GM18507 (cell line): ENCODE measurements at regions not wholly inside any gene's neighbourhood (a gene's known extent, or its start where the extent isn't known, plus 50 kb on each side); places are given as distances from the start of the nearest gene placed in this dataset.
"Not testable (repeated sequence)": the region's sequence is repeated elsewhere in the genome, so short reads cannot be mapped to it uniquely, and the experiment has no call there.

Experiments used
- DNase-seq: peaks from one replicate; pipeline ENCODE4 v3.0.0; 2011; ENCODE audit warnings: low read depth; ENCODE audit not compliant: insufficient read length; ENCODE audit errors: extremely low spot score
- FAIRE-seq: peaks from 2 replicates; lab custom pipeline; 2011; peaks lifted over from hg19 to GRCh38; lab: Jason Lieb, UNC

GRCh38 chr16:59039066-59039720, 305.1 kb upstream of the GOT2 start:
- no peak for DNase-seq
- no peak for FAIRE-seq

DNA sequence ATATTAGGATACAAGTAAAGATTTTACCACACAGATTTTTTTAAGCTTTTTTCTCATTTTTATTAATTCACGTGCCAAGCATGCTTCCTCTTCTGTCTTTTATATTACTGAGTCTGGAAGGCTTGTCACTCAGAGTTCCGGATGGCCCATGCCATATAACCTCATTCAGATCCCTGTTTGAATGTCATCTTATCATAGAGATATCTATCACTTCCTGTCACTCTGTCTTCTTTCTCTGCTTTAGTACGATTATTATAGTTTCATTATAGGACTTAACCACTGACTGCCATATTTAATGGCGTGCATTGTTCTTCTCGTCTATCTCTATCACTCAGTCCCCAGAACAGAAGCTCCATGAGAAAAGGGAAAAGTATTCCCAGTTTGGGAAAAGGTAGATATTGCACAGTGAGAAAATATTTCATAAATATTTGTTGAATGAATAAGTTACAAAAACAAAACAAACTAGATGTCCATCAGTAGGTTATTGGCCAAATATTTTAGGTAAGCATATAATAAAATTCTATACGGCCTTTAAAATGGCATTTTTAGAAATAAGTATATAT, 296.9 kb upstream of the GOT2 start:
- FAIRE-seq, result no peak
- no peak for DNase-seq

GRCh38 chr16:59021751-59022150, 287.6 kb upstream of the GOT2 start:
- DNase-seq (no peak), FAIRE-seq (no peak)

- DNase-seq (no peak), FAIRE-seq (no peak)
Observed at GRCh38 chr16:59013930-59014329, 279.8 kb upstream of the GOT2 start.

GRCh38 chr16:58999762-59000161, 265.6 kb upstream of the GOT2 start:
- FAIRE-seq, result no peak
- DNase-seq, result no peak

DNA sequence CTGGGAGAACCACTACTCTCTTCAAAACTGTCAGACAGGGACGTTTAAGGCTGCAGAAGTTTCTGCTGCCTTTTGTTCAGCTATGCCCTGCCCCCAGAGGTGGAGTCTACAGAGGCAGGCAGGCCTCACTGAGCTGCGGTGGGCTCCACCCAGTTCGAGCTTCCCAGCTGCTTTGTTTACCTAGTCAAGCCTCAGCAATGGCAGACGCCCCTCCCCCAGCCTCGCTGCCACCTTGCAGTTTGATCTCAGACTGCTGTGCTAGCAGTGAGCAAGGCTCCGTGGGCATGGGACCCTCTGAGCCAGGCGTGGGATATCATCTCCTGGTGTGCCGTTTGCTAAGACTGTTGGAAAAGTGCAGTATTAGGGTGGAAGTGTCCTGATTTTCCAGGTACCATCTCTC, 258.6 kb upstream of the GOT2 start:
- not testable (repeated sequence) for DNase-seq, FAIRE-seq

DNA sequence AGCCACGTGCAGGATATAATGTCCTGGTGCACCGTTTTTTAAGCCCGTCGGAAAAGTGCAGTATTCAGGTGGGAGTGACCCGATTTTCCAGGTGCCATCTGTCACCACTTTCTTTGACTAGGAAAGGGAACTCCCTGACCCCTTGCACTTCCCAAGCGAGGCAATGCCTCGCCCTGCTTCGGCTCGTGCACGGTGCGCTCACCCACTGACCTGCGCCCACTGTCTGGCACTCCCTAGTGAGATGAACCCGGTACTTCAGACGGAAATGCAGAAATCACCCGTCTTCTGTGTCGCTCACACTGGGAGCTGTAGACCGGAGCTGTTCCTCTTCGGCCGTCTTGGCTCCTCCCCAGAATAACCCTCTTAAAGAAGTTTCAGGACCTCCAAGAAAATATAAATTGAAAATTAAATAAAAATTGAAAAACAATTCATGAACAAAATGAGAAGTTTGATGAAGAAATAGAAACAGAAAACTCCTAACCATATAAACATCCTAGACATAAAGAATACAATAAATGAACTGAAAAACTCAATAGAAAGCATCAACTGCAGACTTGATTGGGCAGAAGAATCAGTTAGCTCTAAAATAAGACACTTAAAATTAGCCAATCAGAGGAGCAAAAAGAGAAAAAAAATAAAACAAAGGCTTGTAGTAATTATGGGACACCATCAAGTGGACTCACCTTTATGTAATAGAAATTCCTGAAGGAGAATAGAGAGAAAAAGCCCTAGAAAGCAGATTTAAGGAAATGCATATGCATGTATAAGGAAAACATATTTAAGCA, 249.3 kb upstream of the GOT2 start:
- not testable (repeated sequence) for DNase-seq, FAIRE-seq

DNA sequence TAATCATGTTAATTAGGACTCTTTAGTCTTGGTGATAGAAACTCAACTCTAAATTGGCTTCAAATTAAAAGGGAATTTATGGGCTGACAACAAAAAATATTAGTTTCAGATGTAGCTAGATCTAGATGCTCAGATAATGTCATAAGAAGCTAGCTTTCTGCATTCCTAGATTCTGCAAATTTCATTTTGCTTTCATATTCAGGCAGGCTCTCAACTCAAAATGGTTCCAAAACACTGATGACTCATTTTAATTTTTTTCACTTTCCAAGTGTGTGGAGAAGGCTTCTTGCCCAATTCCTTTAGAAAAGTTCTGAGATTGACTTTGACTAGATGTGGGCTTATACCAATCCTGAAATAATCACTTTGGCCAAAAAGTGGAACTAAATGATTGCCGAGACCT, 236.7 kb upstream of the GOT2 start:
- FAIRE-seq, result peak; percentile 70
- DNase-seq, result no peak

DNA sequence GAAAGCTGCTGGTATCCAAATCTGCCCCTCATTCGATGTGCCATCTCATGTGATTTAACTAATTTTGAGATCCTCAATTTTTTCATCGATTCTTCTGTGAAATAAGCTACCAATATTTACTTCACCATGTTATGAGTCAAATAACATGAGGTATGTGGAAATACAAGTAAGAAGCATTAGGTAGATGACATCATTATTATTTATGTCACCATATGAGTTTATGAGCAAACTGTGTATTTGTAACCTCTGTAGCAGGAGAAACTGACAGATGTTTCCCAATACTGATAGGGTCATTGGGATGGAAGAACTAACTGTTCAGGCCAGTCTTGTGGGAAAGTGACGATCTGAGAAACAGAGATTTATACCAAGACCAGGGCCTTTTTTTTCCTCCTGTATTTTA, 229.4 kb upstream of the GOT2 start:
- DNase-seq, result no peak
- peak; percentile 29 for FAIRE-seq

GRCh38 chr16:58962811-58963210, 228.7 kb upstream of the GOT2 start:
- FAIRE-seq, result no peak
- DNase-seq, result no peak

GRCh38 chr16:58960484-58960883, 226.4 kb upstream of the GOT2 start:
- DNase-seq (no peak), FAIRE-seq (no peak)

DNA sequence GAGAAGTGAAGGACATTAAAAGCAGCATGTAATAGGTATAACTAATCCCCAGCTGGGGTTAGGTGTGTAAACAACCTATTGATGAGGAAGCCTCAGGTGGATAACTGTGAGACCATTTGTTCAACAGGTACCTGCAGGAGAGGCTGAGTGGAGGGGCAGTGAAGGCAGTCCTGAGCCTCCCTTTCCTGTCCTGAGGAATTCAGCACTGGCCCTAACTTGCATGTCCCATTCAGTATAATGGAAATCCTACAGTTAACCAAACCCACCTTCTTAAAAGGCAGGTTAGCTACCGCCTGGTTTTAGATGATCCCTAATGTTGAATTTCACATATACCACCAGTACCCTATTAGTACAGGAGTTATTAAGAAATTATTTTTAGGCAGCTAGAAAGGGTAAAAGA, 225.9 kb upstream of the GOT2 start:
- DNase-seq (no peak), FAIRE-seq (no peak)

GRCh38 chr16:58958749-58959148, 224.6 kb upstream of the GOT2 start:
- DNase-seq (no peak), FAIRE-seq (no peak)

GRCh38 chr16:58948244-58948643, 214.1 kb upstream of the GOT2 start:
- FAIRE-seq (no peak), DNase-seq (no peak)

- no peak for FAIRE-seq
- peak; percentile 3 for DNase-seq
Observed at GRCh38 chr16:58940609-58941008, 206.5 kb upstream of the GOT2 start.

DNA sequence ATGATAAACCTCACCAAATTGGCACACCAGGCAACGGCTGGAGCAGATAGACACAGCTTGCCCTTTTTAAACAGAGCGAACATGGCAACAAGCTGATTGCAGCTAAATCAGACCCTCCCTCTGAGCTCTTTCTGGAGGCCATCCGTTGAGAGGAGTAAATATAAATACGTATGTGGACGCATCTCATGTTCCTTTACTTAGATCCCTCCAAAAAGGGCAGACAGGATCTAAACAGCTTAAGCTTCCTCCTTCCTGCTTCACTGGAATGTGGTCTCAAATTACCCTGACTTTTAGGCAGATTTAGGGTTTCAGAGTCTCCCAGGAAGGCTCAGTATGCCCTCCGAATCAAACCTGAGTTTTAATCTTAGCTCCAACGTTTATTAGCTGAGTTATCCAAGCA, 204.7 kb upstream of the GOT2 start:
- no peak for FAIRE-seq
- DNase-seq, result no peak

DNA sequence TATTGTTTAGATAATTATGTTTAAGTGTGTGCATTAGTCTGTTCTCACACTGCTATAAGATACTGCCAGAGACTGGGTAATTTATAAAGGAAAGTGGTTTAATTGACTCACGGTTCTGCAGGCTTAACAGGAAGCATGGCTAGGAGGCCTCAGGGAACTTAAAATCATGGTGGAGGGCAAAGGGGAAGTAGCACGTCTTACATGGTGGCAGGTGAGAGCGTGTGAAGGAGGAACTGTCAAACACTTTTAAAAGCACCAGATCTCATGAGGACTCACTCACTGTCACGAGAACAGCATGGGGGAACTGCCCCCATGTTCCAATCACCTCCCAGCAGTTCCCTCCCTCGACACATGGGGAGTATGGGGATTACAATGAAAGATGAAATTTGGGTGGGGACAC, 203.5 kb upstream of the GOT2 start:
- DNase-seq (no peak), FAIRE-seq (no peak)

- no peak for DNase-seq
- FAIRE-seq, result no peak
Observed at GRCh38 chr16:58933186-58933585, 199.1 kb upstream of the GOT2 start.

- FAIRE-seq (no peak), DNase-seq (no peak)
Observed at GRCh38 chr16:58931436-58931835, 197.3 kb upstream of the GOT2 start.

GRCh38 chr16:58923094-58923493, 189.0 kb upstream of the GOT2 start:
- FAIRE-seq (no peak), DNase-seq (no peak)

GRCh38 chr16:58913456-58913855, 179.3 kb upstream of the GOT2 start:
- FAIRE-seq, result no peak
- DNase-seq, result no peak
